ENCODE measurements at regions not wholly inside any gene's neighbourhood (a gene's known extent, or its start where the extent isn't known, plus 50 kb on each side); places are given as distances from the start of the nearest gene placed in this dataset.
A peak's percentile ranks its signal among the peaks of the same experiment; 100 is the strongest.

GRCh38 chr2:118216224-118216623 is 128.0 kb downstream of the INSIG2 start:
- TF ChIP-seq CTCF (IDR thresholded peaks at IDR 0.05; ENCODE audit: insufficient read depth, low read depth, low read length, missing control alignments): no peak
- DNase-seq (ENCODE audit: low read depth): no peak
- H3K4me3 ChIP-seq (ENCODE audit: low read depth, low read length): no peak overlapping the region

- DNase-seq (ENCODE audit: low read depth): no peak
- TF ChIP-seq CTCF (IDR thresholded peaks at IDR 0.05; ENCODE audit: insufficient read depth, low read depth, low read length, missing control alignments): no peak
- H3K4me3 ChIP-seq (ENCODE audit: low read depth, low read length): no peak overlapping the region
These were observed 121.5 kb downstream of the INSIG2 start for GRCh38 chr2:118209727-118210126.

- H3K4me3 ChIP-seq (ENCODE audit: low read depth, low read length): no peak overlapping the region
- no peak for DNase-seq (ENCODE audit: low read depth)
- no peak for TF ChIP-seq CTCF (IDR thresholded peaks at IDR 0.05; ENCODE audit: insufficient read depth, low read depth, low read length, missing control alignments)
These were observed 119.6 kb downstream of the INSIG2 start for GRCh38 chr2:118207889-118208288.

- H3K4me3 ChIP-seq (ENCODE audit: low read depth, low read length): no peak overlapping the region
- TF ChIP-seq CTCF (IDR thresholded peaks at IDR 0.05; ENCODE audit: insufficient read depth, low read depth, low read length, missing control alignments): peak; percentile 88
- DNase-seq (ENCODE audit: low read depth): peak; percentile 60
These were observed 114.5 kb downstream of the INSIG2 start for GRCh38 chr2:118202707-118203303.

GRCh38 chr2:118198268-118198667 is 110.0 kb downstream of the INSIG2 start:
- no peak for DNase-seq (ENCODE audit: low read depth)
- no peak overlapping the region for H3K4me3 ChIP-seq (ENCODE audit: low read depth, low read length)
- TF ChIP-seq CTCF (IDR thresholded peaks at IDR 0.05; ENCODE audit: insufficient read depth, low read depth, low read length, missing control alignments): no peak

- no peak overlapping the region for H3K4me3 ChIP-seq (ENCODE audit: low read depth, low read length)
- TF ChIP-seq CTCF (IDR thresholded peaks at IDR 0.05; ENCODE audit: insufficient read depth, low read depth, low read length, missing control alignments): no peak
- DNase-seq (ENCODE audit: low read depth): peak; percentile 25
These were observed 108.9 kb downstream of the INSIG2 start for GRCh38 chr2:118197011-118197675.

- no peak for DNase-seq (ENCODE audit: low read depth)
- TF ChIP-seq CTCF (IDR thresholded peaks at IDR 0.05; ENCODE audit: insufficient read depth, low read depth, low read length, missing control alignments): no peak
- H3K4me3 ChIP-seq (ENCODE audit: low read depth, low read length): no peak overlapping the region
These were observed 102.2 kb downstream of the INSIG2 start for GRCh38 chr2:118190474-118190873.
